T-helper 17 cell (primary cell): ENCODE measurements at regions not wholly inside any gene's neighbourhood (a gene's known extent, or its start where the extent isn't known, plus 50 kb on each side); places are given as distances from the start of the nearest gene placed in this dataset.

Experiments used
- ATAC-seq: fragments of 150-1000 bp; cut with Tn5 transposase; 2 replicates; pipeline ENCODE4 v1.10.0; 2021; ENCODE audit warnings: mild to moderate bottlenecking, moderate library complexity
- DNase-seq, 3 donors: peaks; one replicate each; pipeline versions ENCODE4 v3.0.0 to v3.0.0-alpha.2; 2020 to 2021
- H3K9me3 ChIP-seq: one replicate; pipeline ENCODE4 v1.7.0; 2013; ENCODE audit warnings: low read length, mild to moderate bottlenecking; ENCODE audit not compliant: control insufficient read depth, poor library complexity, severe bottlenecking
- H3K27ac Mint-ChIP-seq: one replicate; pipeline ENCODE4 v1.8.0; 2022; ENCODE audit warnings: mild to moderate bottlenecking, moderate library complexity, mixed read lengths
- H3K27me3 Mint-ChIP-seq: one replicate; pipeline ENCODE4 v1.8.0; 2022; ENCODE audit warnings: mixed read lengths
- H3K36me3 Mint-ChIP-seq: one replicate; pipeline ENCODE4 v1.8.0; 2022; ENCODE audit warnings: low read depth, mixed read lengths
- H3K4me1 Mint-ChIP-seq: one replicate; pipeline ENCODE4 v1.8.0; 2022; ENCODE audit warnings: mild to moderate bottlenecking, mixed read lengths
- H3K4me3 Mint-ChIP-seq: one replicate; pipeline ENCODE4 v1.8.0; 2022; ENCODE audit warnings: mild to moderate bottlenecking, moderate library complexity, mixed read lengths

DNA sequence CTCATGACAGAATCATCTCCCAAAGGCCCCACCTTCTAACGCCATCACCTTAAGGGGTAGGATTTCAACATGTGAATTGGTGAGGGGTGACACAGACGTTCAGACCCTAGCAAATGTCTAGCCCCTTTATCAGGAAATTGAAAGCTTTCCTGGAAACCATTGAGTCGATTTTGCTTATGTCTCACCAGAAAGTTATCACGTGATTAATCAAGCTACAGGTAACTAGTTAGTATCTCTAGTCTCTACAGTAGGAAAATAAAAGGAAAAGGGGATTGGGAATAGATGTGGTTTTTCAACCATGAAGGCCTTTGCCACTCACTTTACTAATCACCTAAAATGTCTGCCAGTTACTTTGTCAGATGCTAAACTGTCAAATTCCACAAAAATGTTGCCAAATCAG, 1133.0 kb downstream of the PDHA2 start:
- ATAC-seq: no peak
- no peak for DNase-seq
- Mint-ChIP-seq H3K4me3 (no peak overlapping the region), H3K27me3 (no peaks in the 10 kb centered on the region), H3K36me3 (no peaks in the 10 kb centered on the region), H3K27ac (no peak overlapping the region), H3K4me1 (no peaks in the 10 kb centered on the region)
- H3K9me3 ChIP-seq: no peaks in the 10 kb centered on the region

DNA sequence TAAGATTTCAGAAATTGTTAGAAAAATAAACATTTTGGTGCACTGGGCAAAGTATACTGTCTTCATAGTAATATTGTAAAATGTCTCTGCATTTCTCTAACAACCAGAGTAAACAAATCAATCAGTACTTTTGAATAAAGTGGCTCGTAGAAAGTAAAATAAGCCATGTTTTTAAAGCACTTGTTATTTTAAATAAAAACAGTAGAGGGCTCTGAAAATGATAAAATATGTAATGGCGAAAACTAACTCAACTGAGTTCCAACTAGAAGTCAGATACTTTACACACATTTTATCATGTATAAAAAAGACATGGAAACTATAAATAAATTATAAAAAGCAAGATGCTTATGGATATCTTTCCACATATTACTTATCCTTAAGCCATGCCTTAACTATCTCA, 1134.4 kb downstream of the PDHA2 start:
- Mint-ChIP-seq H3K27me3 (no peaks in the 10 kb centered on the region), H3K36me3 (no peaks in the 10 kb centered on the region), H3K27ac (no peak overlapping the region), H3K4me3 (no peak overlapping the region), H3K4me1 (no peaks in the 10 kb centered on the region)
- ATAC-seq: no peak
- H3K9me3 ChIP-seq: no peaks in the 10 kb centered on the region
- DNase-seq: no peak

DNA sequence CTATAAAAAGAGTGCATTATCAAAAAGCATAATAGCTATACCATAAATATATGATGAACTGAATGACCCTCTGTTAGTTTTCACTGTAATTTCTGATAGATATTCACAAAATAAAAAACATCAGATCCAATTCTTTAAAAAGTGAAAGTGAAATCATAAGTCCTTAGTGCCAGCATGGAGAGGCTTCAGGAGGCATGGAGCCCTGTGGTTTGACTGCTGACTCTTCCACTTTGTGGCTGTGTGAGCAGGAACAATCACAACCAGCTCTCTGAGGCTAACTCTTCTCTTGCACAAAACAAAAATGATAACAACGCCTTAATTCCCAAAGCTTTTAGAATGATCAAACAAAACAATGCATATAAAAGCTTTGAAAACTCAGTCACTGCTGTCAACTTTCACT, 1143.9 kb downstream of the PDHA2 start:
- ATAC-seq (no peak), DNase-seq (no peak)
- H3K9me3 ChIP-seq: no peaks in the 10 kb centered on the region
- Mint-ChIP-seq H3K4me3 (no peak overlapping the region), H3K27me3 (no peaks in the 10 kb centered on the region), H3K4me1 (no peaks in the 10 kb centered on the region), H3K36me3 (no peaks in the 10 kb centered on the region), H3K27ac (no peak overlapping the region)

DNA sequence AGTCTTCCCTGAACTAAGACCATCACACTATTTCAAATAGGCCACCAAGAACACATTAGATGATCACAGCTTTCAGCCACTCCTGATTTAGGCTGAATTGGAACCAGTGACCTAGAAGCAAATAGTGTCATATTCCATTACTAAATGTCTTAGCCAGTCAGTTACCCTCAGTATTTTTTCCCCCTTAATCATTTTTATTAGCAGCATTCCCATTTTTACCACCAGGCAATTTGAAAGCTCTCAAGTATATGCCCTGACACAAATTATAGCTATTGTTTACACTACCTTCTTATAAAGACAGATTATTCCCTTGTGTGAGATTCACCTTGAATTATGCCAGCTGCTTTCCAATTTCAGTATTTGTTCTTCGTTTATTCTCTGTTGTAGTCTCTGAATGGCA, 1146.9 kb downstream of the PDHA2 start:
- no peak overlapping the region for H3K27ac Mint-ChIP-seq
- no peaks in the 10 kb centered on the region for H3K4me1 Mint-ChIP-seq

DNA sequence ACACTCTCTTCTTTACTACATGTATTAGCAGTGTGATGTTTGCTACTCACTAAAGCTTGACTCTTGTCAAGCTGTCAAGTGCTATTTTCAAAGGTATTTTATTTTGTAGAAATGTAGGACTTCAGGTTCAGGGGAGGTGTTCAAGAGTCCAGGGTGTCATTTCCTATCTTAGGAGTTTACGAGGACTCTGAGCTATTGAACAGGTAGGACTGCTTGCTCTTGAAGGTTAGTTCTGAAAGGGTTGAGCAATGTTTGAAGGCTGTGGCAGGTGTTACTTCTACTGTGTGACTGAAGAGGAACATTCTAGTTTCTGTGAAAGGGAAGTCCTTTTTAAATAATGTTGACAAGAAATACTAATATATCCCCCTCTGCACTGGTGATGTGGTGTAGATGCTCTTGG, 1151.2 kb downstream of the PDHA2 start:
- DNase-seq (no peak), ATAC-seq (no peak)
- no peaks in the 10 kb centered on the region for H3K9me3 ChIP-seq
- Mint-ChIP-seq H3K4me1 (no peaks in the 10 kb centered on the region), H3K27ac (no peak overlapping the region), H3K36me3 (no peaks in the 10 kb centered on the region), H3K27me3 (no peaks in the 10 kb centered on the region), H3K4me3 (no peak overlapping the region)

More for the DNA sequence above, 1146.9 kb downstream of the PDHA2 start:
- no peak for DNase-seq
- no peaks in the 10 kb centered on the region for H3K9me3 ChIP-seq
- Mint-ChIP-seq H3K27me3 (no peaks in the 10 kb centered on the region), H3K36me3 (no peaks in the 10 kb centered on the region), H3K4me3 (no peak overlapping the region)
- no peak for ATAC-seq

DNA sequence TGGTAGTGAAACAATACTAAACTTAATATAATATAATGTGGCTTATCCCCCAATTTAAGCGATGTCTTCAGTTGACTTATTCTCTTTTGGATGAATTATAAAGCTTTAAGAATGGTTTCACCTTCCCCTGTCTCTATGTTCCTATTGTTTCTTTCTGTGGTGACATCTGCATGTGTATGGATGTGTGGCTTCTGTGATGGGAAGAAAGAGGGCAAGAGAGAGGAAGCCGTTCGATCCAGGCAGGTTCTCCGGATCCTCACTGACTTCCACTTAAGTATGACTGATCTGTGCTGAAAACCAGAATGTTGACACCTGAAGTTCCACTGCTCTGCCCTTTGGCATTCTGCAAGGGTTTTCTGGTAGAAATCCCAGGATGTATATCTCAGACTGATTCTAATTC, 1150.8 kb downstream of the STPG2 start:
- no peak overlapping the region for H3K4me3 Mint-ChIP-seq
- no peak overlapping the region for H3K27ac Mint-ChIP-seq
- no peaks in the 10 kb centered on the region for H3K36me3 Mint-ChIP-seq
- H3K9me3 ChIP-seq: no peaks in the 10 kb centered on the region
- H3K4me1 Mint-ChIP-seq: no peaks in the 10 kb centered on the region
- no peaks in the 10 kb centered on the region for H3K27me3 Mint-ChIP-seq
- ATAC-seq (no peak), DNase-seq (no peak)

DNA sequence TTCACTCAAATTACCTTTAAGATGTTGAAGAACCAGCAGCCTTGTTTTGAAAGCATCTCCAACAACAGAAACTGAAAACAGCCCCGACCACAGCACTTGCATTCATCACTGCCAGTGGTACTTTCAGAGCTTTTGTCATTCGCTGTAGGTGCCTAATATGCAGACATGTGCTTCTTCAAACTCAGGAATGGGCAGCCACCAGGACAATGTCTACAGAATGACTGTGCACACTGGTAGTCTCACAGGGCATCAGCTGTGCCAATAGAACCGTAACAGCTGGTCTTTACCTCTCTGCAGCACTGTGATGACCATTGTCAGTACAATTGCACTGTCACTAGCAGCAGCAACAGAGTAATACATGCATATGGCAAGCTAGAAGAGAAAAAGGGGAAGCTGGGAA, 1149.7 kb downstream of the STPG2 start:
- H3K27ac Mint-ChIP-seq: no peak overlapping the region
- no peaks in the 10 kb centered on the region for H3K36me3 Mint-ChIP-seq
- DNase-seq (no peak), ATAC-seq (no peak)
- no peak overlapping the region for H3K4me3 Mint-ChIP-seq
- H3K4me1 Mint-ChIP-seq: no peaks in the 10 kb centered on the region
- no peaks in the 10 kb centered on the region for H3K27me3 Mint-ChIP-seq
- H3K9me3 ChIP-seq: no peaks in the 10 kb centered on the region

DNA sequence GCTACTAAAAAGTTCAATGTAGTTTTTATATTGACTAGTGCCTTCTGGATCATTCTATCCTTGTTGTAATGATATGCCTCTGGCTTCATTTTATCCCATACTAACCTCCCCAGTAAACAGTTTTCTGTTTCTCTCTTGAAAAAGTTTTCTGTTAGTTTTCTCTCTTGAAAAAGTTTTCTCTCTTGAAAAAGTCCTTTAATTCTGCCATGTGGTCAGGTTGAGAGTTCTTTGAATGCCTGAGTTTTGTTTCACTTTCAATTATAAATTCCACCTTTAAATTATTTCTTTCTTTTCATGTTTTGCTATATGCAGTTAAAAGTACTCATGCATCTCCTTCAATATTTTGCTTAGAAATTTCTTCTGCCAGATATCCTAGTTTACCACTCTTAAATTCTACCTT, 1139.6 kb downstream of the STPG2 start:
- no peaks in the 10 kb centered on the region for H3K27me3 Mint-ChIP-seq
- no peaks in the 10 kb centered on the region for H3K4me1 Mint-ChIP-seq
- no peaks in the 10 kb centered on the region for H3K9me3 ChIP-seq
- ATAC-seq (no peak), DNase-seq (no peak)
- no peak overlapping the region for H3K4me3 Mint-ChIP-seq
- H3K27ac Mint-ChIP-seq: no peak overlapping the region
- no peaks in the 10 kb centered on the region for H3K36me3 Mint-ChIP-seq

DNA sequence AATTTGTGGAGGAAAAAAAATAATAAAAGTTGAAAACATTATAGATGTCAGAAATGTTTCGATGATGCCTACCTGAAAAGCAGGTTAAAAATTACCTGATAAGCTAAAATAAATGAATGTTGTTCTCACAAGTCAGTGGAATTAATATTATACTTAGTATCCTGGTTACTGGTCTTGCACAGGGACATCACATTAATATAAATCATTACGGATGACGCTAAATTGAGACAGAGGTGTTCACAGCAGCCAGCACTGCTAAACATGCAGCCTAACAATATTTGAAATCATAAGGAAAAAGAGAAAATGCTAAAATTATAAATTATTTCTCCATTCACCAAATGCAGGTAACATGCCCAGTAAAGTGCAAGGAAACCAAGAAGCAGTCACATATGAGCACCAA, 1130.0 kb downstream of the STPG2 start:
- Mint-ChIP-seq H3K36me3 (no peaks in the 10 kb centered on the region), H3K27me3 (no peaks in the 10 kb centered on the region), H3K4me1 (no peaks in the 10 kb centered on the region), H3K27ac (no peak overlapping the region), H3K4me3 (no peak overlapping the region)
- ATAC-seq: no peak
- H3K9me3 ChIP-seq: no peaks in the 10 kb centered on the region
- DNase-seq: no peak

DNA sequence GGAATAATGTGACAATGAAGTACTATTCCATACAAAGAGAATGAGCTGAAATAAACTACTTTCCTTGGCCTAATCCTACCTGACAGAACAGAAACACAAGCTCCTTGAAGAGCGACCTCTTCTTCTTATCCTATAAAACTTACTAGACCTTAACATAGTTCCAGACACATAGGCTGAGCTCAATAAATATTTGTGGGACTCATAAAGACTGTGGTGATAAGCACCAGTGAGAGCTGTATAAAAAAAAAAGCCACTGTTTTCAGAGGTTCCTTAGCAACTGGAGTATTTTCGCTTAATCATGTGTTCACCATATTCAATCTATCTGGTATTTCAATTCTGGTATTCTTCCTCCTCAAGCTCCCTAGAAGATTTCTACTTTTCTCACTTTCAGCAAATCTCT, 1129.6 kb downstream of the STPG2 start:
- no peak overlapping the region for H3K27ac Mint-ChIP-seq
- no peak for ATAC-seq
- H3K4me1 Mint-ChIP-seq: no peaks in the 10 kb centered on the region
- H3K9me3 ChIP-seq: no peaks in the 10 kb centered on the region
- DNase-seq: no peak
- H3K4me3 Mint-ChIP-seq: no peak overlapping the region
- H3K36me3 Mint-ChIP-seq: no peaks in the 10 kb centered on the region
- H3K27me3 Mint-ChIP-seq: no peaks in the 10 kb centered on the region

DNA sequence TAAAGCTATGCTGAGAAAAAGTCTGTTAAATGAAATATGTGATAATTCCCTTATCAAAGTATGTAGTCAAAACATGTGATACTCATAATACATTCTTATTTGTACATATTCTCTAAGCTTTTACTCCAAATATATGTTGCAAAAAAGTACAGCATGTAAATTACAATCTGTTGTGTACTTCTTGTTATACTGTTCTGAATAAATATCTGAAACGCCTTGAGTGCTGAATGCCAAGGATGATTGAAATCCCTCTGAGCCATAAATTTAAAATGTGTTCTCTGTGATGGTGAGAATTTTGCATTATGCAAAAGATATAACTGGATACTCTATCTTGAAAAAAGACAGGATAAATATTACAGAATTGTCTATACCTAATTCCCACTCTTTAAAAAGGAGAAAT, 1128.0 kb downstream of the STPG2 start:
- H3K36me3 Mint-ChIP-seq: no peaks in the 10 kb centered on the region
- no peak overlapping the region for H3K4me3 Mint-ChIP-seq
- H3K9me3 ChIP-seq: no peaks in the 10 kb centered on the region
- no peaks in the 10 kb centered on the region for H3K27me3 Mint-ChIP-seq
- no peak for ATAC-seq
- no peak overlapping the region for H3K27ac Mint-ChIP-seq
- no peaks in the 10 kb centered on the region for H3K4me1 Mint-ChIP-seq
- DNase-seq: no peak

DNA sequence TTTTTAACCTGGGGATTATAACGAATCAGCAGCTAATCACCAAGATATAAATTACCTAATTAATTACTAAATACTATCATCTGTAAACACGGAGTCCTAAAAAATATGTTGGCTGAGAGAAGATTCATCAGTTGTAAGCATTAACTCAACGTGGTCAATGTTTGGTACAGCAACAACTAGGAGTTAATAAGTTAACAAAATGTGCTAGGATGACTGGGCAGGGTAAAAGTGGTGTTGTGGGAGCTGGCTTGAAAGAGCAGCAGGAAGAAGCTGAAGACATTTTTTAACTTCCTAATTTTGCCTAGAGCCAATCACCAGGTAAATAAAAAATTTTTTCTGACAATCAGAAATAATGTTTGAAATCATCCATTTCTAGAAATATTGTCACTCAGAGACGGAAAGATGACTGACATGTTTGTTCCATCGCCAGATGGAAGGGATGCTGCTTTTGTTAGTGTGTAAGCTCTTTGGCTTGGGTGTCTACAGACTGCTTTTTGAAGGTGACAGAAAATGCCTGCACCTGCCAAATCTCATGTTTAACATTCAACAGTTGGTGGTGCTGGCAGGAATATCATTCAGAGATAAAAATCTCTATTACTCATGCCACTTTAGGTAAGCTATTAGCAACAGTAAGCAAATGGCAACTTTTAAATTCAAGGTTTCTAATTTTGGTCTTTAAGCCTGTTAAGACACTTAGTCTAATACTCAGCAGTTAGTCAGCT, 1126.9 kb downstream of the STPG2 start:
- H3K27ac Mint-ChIP-seq: no peak overlapping the region
- H3K9me3 ChIP-seq: no peaks in the 10 kb centered on the region
- H3K36me3 Mint-ChIP-seq: no peaks in the 10 kb centered on the region
- no peak overlapping the region for H3K4me3 Mint-ChIP-seq
- ATAC-seq: no peak
- no peaks in the 10 kb centered on the region for H3K27me3 Mint-ChIP-seq
- no peak for DNase-seq
- no peaks in the 10 kb centered on the region for H3K4me1 Mint-ChIP-seq

DNA sequence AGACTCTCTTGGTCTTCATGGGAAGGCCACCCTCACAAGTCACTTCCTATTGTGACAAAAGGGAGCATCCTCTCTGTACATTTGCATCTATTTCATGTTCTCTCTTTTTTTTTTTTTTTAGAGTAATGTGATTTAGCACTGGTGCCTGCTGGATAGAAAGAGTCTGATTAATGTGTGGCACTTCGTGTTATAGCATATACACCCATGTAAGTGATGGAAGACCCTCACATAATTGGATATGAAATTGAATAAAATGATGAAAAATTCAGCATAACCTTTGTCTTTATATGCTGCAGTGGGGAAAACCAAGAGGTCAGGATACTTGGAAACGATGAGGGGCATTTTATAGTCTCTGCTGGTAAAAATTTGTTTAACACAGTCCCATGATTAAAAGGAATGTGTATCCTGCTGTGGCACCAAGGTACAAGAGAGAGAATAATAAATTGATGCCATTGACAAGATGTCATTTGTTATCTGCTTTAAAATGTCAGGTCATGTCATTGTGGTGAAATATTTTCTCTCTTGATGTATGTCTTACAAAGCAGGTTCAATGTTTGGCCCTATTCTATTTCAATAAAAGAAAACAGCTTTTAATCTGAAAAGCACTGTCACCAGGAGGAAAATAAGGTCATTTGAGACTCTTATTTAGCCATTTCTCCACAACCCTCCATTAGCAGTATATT, 1115.4 kb downstream of the STPG2 start:
- no peak for ATAC-seq
- Mint-ChIP-seq H3K27me3 (no peaks in the 10 kb centered on the region), H3K4me3 (no peak overlapping the region), H3K4me1 (no peaks in the 10 kb centered on the region), H3K27ac (no peak overlapping the region), H3K36me3 (no peaks in the 10 kb centered on the region)
- DNase-seq: no peak
- no peaks in the 10 kb centered on the region for H3K9me3 ChIP-seq

DNA sequence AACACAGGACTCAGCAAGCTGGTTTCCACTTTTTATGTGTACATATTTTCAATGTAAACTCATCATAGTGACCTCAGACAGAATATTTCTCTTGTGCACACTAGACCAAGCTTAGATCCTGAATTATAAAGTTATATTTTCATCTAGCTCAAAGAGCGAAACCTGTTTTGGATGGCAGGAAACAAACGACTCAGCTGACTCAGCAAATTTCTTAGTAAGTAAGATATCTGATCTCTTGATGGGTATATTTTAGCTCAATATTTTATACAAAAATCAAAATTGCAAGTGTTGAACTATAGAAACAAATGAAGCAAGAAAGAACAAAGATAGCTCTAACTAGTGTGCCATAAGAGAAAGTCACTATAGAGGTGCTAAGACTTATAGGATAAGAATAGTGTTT, 1114.5 kb downstream of the STPG2 start:
- Mint-ChIP-seq H3K4me3 (no peak overlapping the region), H3K36me3 (no peaks in the 10 kb centered on the region), H3K27ac (no peak overlapping the region), H3K27me3 (no peaks in the 10 kb centered on the region), H3K4me1 (no peaks in the 10 kb centered on the region)
- H3K9me3 ChIP-seq: no peaks in the 10 kb centered on the region
- no peak for ATAC-seq
- no peak for DNase-seq
